GOT3 (cell line): ENCODE measurements at regions not wholly inside any gene's neighbourhood (a gene's known extent, or its start where the extent isn't known, plus 50 kb on each side); places are given as distances from the start of the nearest gene placed in this dataset.

ENCODE experiments used
- DNase-seq: peaks from one replicate; lab custom pipeline; 2025; ENCODE audit warnings: mixed read lengths; lab: John Stamatoyannopoulos, UW

- no peak for DNase-seq
Observed at GRCh38 chr7:27299861-27300260, 57.3 kb downstream of the EVX1 start.

DNA sequence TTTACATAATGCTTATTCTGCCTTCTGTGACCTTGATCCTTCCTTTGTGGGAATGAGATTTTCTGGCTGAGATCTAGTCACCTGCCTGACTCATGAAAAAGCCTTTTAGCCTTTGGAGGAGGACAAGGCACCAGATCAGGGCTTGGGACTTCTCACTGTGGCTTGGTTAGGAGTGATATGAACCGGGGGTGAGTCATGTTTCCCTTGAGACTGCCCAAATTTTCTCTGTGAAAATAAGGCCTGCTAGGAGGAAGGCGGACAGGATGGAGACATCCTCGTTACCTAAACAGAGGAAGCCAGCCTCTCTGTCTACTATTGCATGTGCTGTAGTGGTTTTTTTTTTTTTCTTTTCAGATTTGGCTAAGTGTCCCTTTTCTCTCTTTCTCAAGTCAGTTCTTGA, 57.8 kb downstream of the EVX1 start:
- no peak for DNase-seq

- no peak for DNase-seq
Observed at GRCh38 chr7:27302590-27302989, 60.0 kb downstream of the EVX1 start.

GRCh38 chr7:27303026-27303425, 60.4 kb downstream of the EVX1 start:
- no peak for DNase-seq

- no peak for DNase-seq
Observed at GRCh38 chr7:27305854-27306253, 63.3 kb downstream of the EVX1 start.

DNA sequence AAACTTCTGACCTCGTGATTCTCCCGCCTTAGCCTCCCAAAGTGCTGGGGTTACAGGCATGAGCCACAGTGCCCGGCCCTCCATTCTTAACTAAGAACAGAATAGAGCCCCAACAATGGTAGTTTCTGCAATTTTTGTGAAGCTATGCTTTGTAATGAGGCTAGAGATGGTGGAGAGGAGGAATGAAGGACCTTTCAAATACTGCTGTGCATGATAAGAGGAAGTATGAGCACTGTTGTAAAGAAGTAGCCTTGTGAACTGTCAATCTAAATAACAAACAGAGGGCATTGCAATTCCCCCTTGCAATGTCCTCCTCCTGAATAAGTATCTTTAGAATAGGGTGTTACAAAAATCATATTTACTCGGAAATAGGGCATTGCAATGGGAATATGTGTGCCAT, 70.2 kb downstream of the EVX1 start:
- no peak for DNase-seq

- DNase-seq = no peak
Observed at GRCh38 chr7:27314111-27314510, 71.5 kb downstream of the EVX1 start.

DNA sequence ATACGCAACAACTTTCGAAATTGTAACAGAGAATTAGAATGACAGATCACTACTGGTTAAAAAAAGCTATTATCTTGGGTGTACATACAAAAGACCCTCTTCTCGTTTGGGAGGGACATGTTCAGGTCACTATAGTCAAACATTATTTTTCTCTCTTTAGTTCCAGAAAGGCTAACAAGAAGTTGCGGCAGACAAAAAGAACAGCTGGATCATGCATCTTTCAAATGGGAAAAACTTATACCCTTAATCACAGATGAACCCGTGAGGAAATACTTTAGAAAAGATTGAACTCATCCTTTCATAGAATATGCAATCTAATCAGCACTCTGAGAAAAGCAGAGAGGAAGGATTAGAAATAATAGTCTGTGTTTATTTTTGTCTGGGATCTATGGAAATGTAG, 72.5 kb downstream of the EVX1 start:
- no peak for DNase-seq

- DNase-seq = no peak
Observed at GRCh38 chr7:27316311-27316710, 73.7 kb downstream of the EVX1 start.

- no peak for DNase-seq
Observed at GRCh38 chr7:27324246-27324645, 81.6 kb downstream of the EVX1 start.

DNA sequence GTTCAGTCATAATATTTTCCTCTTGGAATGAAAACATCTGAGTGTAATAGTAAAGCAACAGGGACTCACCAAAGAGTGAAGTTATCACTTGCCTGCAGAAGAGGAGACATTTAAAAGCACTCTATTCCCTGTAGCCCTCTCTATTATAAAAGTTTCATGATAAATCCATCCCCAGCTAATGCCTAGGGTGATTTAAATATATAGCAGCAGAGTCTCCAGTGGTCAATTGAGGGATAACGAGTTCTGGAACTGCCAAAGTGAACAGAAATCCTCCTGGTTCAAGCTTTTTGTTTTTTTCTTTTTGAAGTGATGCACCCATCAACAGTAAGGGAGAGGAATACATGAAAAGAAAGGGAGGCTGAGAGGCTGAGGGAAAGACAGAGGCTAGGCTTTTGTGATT, 87.3 kb downstream of the EVX1 start:
- DNase-seq = no peak

DNA sequence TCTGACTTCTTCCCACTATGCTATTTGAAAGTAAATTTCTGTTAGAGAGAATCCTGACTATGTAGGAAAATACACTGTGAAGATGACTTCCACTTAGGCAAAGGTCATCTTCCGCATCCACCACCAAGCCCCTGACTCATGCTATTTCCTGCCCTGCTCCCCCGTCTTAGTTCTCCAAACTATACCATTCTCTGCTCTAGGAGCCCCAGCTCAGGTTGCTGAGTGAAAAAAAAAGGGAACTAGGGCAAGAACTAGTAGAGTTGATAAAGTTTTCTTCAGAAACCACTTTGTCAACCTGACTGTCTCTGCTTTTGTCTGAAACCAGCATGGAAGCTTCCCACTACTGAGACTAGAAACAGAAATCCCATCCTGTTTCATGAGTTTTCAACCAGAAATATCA, 96.9 kb downstream of the EVX1 start:
- DNase-seq = no peak

DNA sequence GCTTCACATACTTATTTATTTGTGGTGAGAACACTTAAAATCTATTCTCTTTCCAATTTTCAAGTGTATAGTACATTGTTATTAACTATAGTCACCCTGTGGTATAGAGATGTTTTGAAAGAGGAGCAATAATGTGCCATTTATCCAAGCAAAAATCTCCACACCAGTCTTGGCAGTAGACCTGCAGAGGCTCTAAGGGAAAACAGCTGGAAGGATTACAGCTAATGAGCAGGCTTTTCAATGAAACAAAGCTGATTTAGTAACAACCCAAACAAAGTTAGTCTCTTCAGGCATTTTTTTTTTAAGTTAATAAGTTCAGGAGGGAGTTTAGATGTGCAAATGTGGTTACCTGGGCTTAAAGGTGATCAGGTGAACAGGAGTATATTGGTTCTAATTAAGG, 101.9 kb downstream of the EVX1 start:
- no peak for DNase-seq

GRCh38 chr7:27345164-27345887, 102.7 kb downstream of the EVX1 start:
- no peak for DNase-seq

DNA sequence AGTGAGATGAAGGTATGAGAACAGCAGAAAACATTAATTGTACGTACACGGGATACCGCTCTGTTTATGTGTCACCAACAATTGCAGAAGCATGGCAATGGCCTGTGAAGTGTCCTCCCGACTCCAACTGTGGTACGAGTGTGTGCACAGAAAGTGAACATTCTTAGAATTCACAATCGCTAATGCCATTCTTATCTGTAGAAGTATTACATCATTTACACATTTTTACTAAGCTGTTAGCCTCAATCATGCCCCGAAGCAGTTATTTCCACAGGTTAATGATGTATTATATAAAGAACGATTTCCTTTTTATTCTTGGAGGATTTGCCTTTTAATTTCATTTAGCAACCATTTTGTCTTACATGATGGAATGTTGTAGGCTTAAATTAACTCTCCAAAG, 103.4 kb downstream of the EVX1 start:
- no peak for DNase-seq

- DNase-seq = no peak
Observed at GRCh38 chr7:27346531-27347275, 104.1 kb downstream of the EVX1 start.

GRCh38 chr7:27347276-27347640, 104.7 kb downstream of the EVX1 start:
- no peak for DNase-seq

DNA sequence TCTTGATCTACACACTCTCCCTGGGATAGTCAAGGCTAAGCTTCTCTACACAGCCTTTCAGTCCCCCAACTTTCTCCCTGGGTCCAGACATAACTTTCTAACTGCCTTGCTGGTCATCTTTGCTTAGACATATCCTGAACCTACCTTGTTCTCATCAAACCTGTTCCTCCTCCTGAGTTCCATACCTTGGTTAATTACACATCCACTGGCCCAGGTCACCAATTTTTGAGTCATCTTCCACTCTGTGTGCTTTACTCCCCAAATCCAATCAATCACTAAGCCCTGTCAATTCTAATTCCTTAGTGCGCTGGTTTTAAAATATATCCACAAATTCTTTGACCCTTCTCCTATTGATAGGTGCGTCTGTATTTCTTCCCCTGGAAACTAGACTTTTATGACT, 107.0 kb downstream of the EVX1 start:
- no peak for DNase-seq

- no peak for DNase-seq
Observed at GRCh38 chr7:27351137-27351536, 108.5 kb downstream of the EVX1 start.

DNA sequence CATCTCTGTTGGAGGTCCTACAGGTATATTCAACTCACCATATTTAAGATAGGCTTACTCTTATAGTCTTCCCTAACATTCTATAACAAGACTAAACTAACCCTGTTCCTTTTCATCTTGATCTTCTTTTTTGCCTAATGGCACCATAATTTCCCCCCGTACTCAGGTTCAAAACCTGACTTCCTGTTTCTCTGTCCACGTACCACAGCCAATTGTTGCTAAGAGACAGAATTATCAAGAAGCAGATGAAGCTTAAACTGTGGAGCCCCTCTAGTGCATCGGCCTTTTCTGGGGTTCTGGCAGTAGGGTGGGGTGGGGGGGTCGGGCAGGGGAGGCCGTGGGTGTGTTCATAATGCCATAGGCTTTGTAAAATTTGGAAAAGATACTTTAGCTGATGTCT, 109.2 kb downstream of the EVX1 start:
- DNase-seq = no peak

DNA sequence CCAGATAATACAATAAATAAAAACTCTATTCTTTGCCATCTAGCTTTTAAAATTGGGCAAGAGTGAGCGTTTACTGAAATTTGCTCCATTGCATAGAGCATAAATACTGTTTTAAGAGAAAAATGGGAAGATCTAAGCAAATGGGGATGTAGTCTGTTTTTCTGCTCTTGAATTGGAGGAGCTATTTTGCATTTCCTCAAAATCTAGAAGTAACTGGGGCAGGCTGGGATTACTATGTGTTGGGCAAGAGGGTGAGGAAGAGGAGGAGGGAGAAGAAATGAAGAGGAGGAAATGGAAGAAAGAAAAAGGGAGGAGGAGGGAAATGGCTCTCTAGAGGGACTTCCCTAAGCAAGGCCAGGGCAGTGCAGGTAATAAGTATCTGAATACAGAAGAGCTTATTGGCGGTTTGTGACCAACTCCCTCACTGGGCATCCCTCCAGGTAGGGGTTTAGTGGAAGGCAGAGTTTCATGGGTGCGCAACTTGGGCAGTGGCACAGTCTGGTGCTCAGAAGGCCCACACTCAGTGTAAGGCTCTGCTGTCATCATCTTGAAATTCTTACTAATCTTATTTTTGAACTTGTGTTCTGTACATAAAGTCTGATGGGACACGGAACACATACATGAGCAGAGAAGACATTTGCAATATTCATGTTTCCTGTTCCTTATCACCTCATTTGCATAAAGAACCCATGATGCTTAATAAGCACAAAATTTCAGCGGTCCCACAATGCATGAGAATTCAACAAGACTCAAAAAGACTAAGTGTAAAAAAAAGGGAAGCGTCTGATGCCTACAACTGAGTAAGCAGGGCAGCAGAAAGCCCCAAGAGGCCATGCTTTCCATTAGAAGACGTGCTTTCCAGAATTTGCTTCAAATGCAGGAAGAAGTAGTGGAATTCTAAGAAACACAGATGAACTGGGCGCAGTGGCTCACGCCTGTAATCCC, 116.9 kb downstream of the EVX1 start:
- DNase-seq = no peak

GRCh38 chr7:27361522-27361921, 118.9 kb downstream of the EVX1 start:
- DNase-seq = no peak

DNA sequence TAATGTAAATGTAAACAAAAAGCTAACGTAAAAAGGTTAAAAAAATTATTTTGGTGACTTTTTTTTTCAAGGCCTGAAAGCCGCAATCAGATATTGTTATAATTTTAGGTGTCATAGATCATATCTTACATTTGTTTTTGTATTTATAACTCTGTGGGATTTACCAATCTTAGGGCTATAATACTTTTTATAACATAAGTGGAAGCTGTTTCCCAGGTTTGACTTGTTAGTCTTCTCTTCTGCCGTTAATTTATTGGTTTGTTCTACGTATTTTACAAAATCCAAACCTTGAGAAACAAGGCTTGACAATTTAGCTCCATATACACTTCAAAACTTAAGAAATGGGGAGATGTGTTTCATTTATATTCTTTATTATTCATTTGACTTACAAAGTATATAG, 119.4 kb downstream of the EVX1 start:
- DNase-seq = no peak
